ENCODE measurements at regions not wholly inside any gene's neighbourhood (a gene's known extent, or its start where the extent isn't known, plus 50 kb on each side); places are given as distances from the start of the nearest gene placed in this dataset.

- Histone ChIP-seq H3K4me1 (ENCODE audit: control insufficient read depth in 1 of 2, extremely low read depth in 1 of 2, insufficient read depth in 2 of 2, low read length in 2 of 2) (no peaks in the 10 kb centered on the region), H3K27ac (ENCODE audit: low read length) (no peak overlapping the region), H3K9me3 (no peaks in the 10 kb centered on the region), H3K4me3 (ENCODE audit: control insufficient read depth in 1 of 2, extremely low read depth in 1 of 2, low read length in 1 of 2) (no peak overlapping the region), H3K27me3 (replicated peaks in 1 of 2; ENCODE audit: control insufficient read depth in 2 of 2, extremely low read depth in 1 of 2, insufficient read depth in 2 of 2, low read length in 1 of 2) (no peaks in the 10 kb centered on the region), H3K36me3 (ENCODE audit: control insufficient read depth in 2 of 2, extremely low read depth in 1 of 2, insufficient read depth in 1 of 2, low read length in 1 of 2) (no peaks in the 10 kb centered on the region)
- H3K36me3 Mint-ChIP-seq = no peaks in the 10 kb centered on the region
- H3K27ac Mint-ChIP-seq = no peak overlapping the region
- H3K27me3 Mint-ChIP-seq = peaks cover 4% of the 10 kb centered on the region in 2 donors
- H3K4me1 Mint-ChIP-seq = no peaks in the 10 kb centered on the region
- no peak overlapping the region for H3K4me3 Mint-ChIP-seq
- CTCF ChIA-PET = no interaction called here
- ATAC-seq (replicated peaks in 1 of 4) (no peak), DNase-seq (no peak)
- H3K9me3 Mint-ChIP-seq = peaks cover 2 to 7% (median 5%) of the 10 kb centered on the region in 3 donors
- 92% methylated on average over 2 of the region's 4 CpGs for WGBS (ENCODE audit: insufficient coverage)
- POLR2A ChIA-PET = no interaction called here
Measured at GRCh38 chr16:65831903-65832666, 534.4 kb upstream of the CDH5 start.

GRCh38 chr16:65829076-65829475, 537.4 kb upstream of the CDH5 start:
- Histone ChIP-seq H3K27me3 (replicated peaks in 1 of 2; ENCODE audit: control insufficient read depth in 2 of 2, extremely low read depth in 1 of 2, insufficient read depth in 2 of 2, low read length in 1 of 2) (no peaks in the 10 kb centered on the region), H3K9me3 (no peaks in the 10 kb centered on the region), H3K27ac (ENCODE audit: low read length) (no peak overlapping the region), H3K4me1 (ENCODE audit: control insufficient read depth in 1 of 2, extremely low read depth in 1 of 2, insufficient read depth in 2 of 2, low read length in 2 of 2) (no peaks in the 10 kb centered on the region), H3K4me3 (ENCODE audit: control insufficient read depth in 1 of 2, extremely low read depth in 1 of 2, low read length in 1 of 2) (no peak overlapping the region), H3K36me3 (ENCODE audit: control insufficient read depth in 2 of 2, extremely low read depth in 1 of 2, insufficient read depth in 1 of 2, low read length in 1 of 2) (no peaks in the 10 kb centered on the region)
- Mint-ChIP-seq H3K27ac (no peak overlapping the region), H3K9me3 (peaks cover 2 to 8% (median 8%) of the 10 kb centered on the region in 3 donors), H3K4me1 (no peaks in the 10 kb centered on the region), H3K27me3 (peaks cover 4% of the 10 kb centered on the region in 2 donors), H3K4me3 (no peak overlapping the region), H3K36me3 (no peaks in the 10 kb centered on the region)
- CTCF ChIA-PET = no interaction called here
- DNase-seq = no peak
- no peak for ATAC-seq (replicated peaks in 1 of 4)
- 83% methylated on average over 3 of the region's 4 CpGs for WGBS (ENCODE audit: insufficient coverage)
- POLR2A ChIA-PET = no interaction called here

- no peak overlapping the region for H3K4me3 ChIP-seq (ENCODE audit: control insufficient read depth in 1 of 2, extremely low read depth in 1 of 2, low read length in 1 of 2)
- DNase-seq (no peak), ATAC-seq (replicated peaks in 1 of 4) (no peak)
- 40% methylated on average over 1 of the region's 2 CpGs for WGBS (ENCODE audit: insufficient coverage)
- H3K9me3 ChIP-seq = no peaks in the 10 kb centered on the region
- Mint-ChIP-seq H3K9me3 (peaks cover 2 to 8% (median 8%) of the 10 kb centered on the region in 3 donors), H3K27ac (no peak overlapping the region), H3K4me3 (no peak overlapping the region), H3K27me3 (peaks cover 4% of the 10 kb centered on the region in 2 donors), H3K4me1 (no peaks in the 10 kb centered on the region), H3K36me3 (no peaks in the 10 kb centered on the region)
- no peak overlapping the region for H3K27ac ChIP-seq (ENCODE audit: low read length)
- POLR2A ChIA-PET = no interaction called here
- no peaks in the 10 kb centered on the region for H3K4me1 ChIP-seq (ENCODE audit: control insufficient read depth in 1 of 2, extremely low read depth in 1 of 2, insufficient read depth in 2 of 2, low read length in 2 of 2)
- CTCF ChIA-PET = no interaction called here
- no peaks in the 10 kb centered on the region for H3K27me3 ChIP-seq (replicated peaks in 1 of 2; ENCODE audit: control insufficient read depth in 2 of 2, extremely low read depth in 1 of 2, insufficient read depth in 2 of 2, low read length in 1 of 2)
- no peaks in the 10 kb centered on the region for H3K36me3 ChIP-seq (ENCODE audit: control insufficient read depth in 2 of 2, extremely low read depth in 1 of 2, insufficient read depth in 1 of 2, low read length in 1 of 2)
Measured at GRCh38 chr16:65828296-65828695, 538.2 kb upstream of the CDH5 start.

- no peak overlapping the region for H3K27ac ChIP-seq (ENCODE audit: low read length)
- no peak overlapping the region for H3K4me3 ChIP-seq (ENCODE audit: control insufficient read depth in 1 of 2, extremely low read depth in 1 of 2, low read length in 1 of 2)
- Mint-ChIP-seq H3K27me3 (peaks cover 2 to 4% of the 10 kb centered on the region in 2 donors), H3K4me1 (no peaks in the 10 kb centered on the region), H3K36me3 (no peaks in the 10 kb centered on the region), H3K27ac (no peak overlapping the region), H3K9me3 (peaks cover 2 to 8% (median 8%) of the 10 kb centered on the region in 3 donors), H3K4me3 (no peak overlapping the region)
- no peaks in the 10 kb centered on the region for H3K27me3 ChIP-seq (replicated peaks in 1 of 2; ENCODE audit: control insufficient read depth in 2 of 2, extremely low read depth in 1 of 2, insufficient read depth in 2 of 2, low read length in 1 of 2)
- DNase-seq (no peak), ATAC-seq (replicated peaks in 1 of 4) (no peak)
- H3K36me3 ChIP-seq (ENCODE audit: control insufficient read depth in 2 of 2, extremely low read depth in 1 of 2, insufficient read depth in 1 of 2, low read length in 1 of 2) = no peaks in the 10 kb centered on the region
- POLR2A ChIA-PET = no interaction called here
- CTCF ChIA-PET = no interaction called here
- H3K4me1 ChIP-seq (ENCODE audit: control insufficient read depth in 1 of 2, extremely low read depth in 1 of 2, insufficient read depth in 2 of 2, low read length in 2 of 2) = no peaks in the 10 kb centered on the region
- 100% methylated on average over 1 of the region's 2 CpGs for WGBS (ENCODE audit: insufficient coverage)
- no peaks in the 10 kb centered on the region for H3K9me3 ChIP-seq
Measured at GRCh38 chr16:65827231-65827630, 539.3 kb upstream of the CDH5 start.

- 68% methylated on average over 7 of the region's 8 CpGs for WGBS (ENCODE audit: insufficient coverage)
- no peak for DNase-seq
Measured at GRCh38 chr16:65825191-65825856, 541.2 kb upstream of the CDH5 start.

GRCh38 chr16:65822148-65822547, 544.3 kb upstream of the CDH5 start:
- WGBS (ENCODE audit: insufficient coverage) = 73% methylated on average over 2 of the region's 2 CpGs
- ATAC-seq (replicated peaks in 1 of 4) (no peak), DNase-seq (no peak)
- Histone ChIP-seq H3K9me3 (no peaks in the 10 kb centered on the region), H3K27me3 (replicated peaks in 1 of 2; ENCODE audit: control insufficient read depth in 2 of 2, extremely low read depth in 1 of 2, insufficient read depth in 2 of 2, low read length in 1 of 2) (no peaks in the 10 kb centered on the region), H3K4me3 (ENCODE audit: control insufficient read depth in 1 of 2, extremely low read depth in 1 of 2, low read length in 1 of 2) (no peak overlapping the region), H3K27ac (ENCODE audit: low read length) (no peak overlapping the region), H3K4me1 (ENCODE audit: control insufficient read depth in 1 of 2, extremely low read depth in 1 of 2, insufficient read depth in 2 of 2, low read length in 2 of 2) (no peaks in the 10 kb centered on the region), H3K36me3 (ENCODE audit: control insufficient read depth in 2 of 2, extremely low read depth in 1 of 2, insufficient read depth in 1 of 2, low read length in 1 of 2) (no peaks in the 10 kb centered on the region)
- Mint-ChIP-seq H3K27ac (no peak overlapping the region), H3K9me3 (peaks cover 0 to 3% (median 2%) of the 10 kb centered on the region in 3 donors), H3K36me3 (no peaks in the 10 kb centered on the region), H3K27me3 (no peaks in the 10 kb centered on the region), H3K4me3 (no peak overlapping the region), H3K4me1 (no peaks in the 10 kb centered on the region)
- ChIA-PET CTCF (no interaction called here), POLR2A (no interaction called here)

More at GRCh38 chr16:65825191-65825856, 541.2 kb upstream of the CDH5 start:
- ChIA-PET POLR2A (no interaction called here), CTCF (no interaction called here)
- no peaks in the 10 kb centered on the region for H3K27me3 ChIP-seq (replicated peaks in 1 of 2; ENCODE audit: control insufficient read depth in 2 of 2, extremely low read depth in 1 of 2, insufficient read depth in 2 of 2, low read length in 1 of 2)
- Mint-ChIP-seq H3K9me3 (peaks cover 2 to 8% (median 8%) of the 10 kb centered on the region in 3 donors), H3K27ac (no peak overlapping the region), H3K36me3 (no peaks in the 10 kb centered on the region), H3K4me3 (no peak overlapping the region), H3K27me3 (peaks cover 2 to 4% of the 10 kb centered on the region in 2 donors), H3K4me1 (no peaks in the 10 kb centered on the region)
- no peak overlapping the region for H3K27ac ChIP-seq (ENCODE audit: low read length)
- H3K9me3 ChIP-seq = no peaks in the 10 kb centered on the region
- H3K4me1 ChIP-seq (ENCODE audit: control insufficient read depth in 1 of 2, extremely low read depth in 1 of 2, insufficient read depth in 2 of 2, low read length in 2 of 2) = no peaks in the 10 kb centered on the region
- no peak for ATAC-seq (replicated peaks in 1 of 4)
- H3K4me3 ChIP-seq (ENCODE audit: control insufficient read depth in 1 of 2, extremely low read depth in 1 of 2, low read length in 1 of 2) = no peak overlapping the region
- H3K36me3 ChIP-seq (ENCODE audit: control insufficient read depth in 2 of 2, extremely low read depth in 1 of 2, insufficient read depth in 1 of 2, low read length in 1 of 2) = no peaks in the 10 kb centered on the region

Measured in T-cell (primary cell).